Left lobe of liver (tissue), 2 donors: ENCODE measurements at regions not wholly inside any gene's neighbourhood (a gene's known extent, or its start where the extent isn't known, plus 50 kb on each side); places are given as distances from the start of the nearest gene placed in this dataset.
"Not testable (repeated sequence)": the region's sequence is repeated elsewhere in the genome, so short reads cannot be mapped to it uniquely, and the experiment has no call there.

Source experiments
- ATAC-seq: fragments of 200-7000 bp; cut with Tn5 transposase; one replicate; pipeline ENCODE4 v1.9.1; 2020; ENCODE audit warnings: mild to moderate bottlenecking, moderate library complexity
- DNase-seq: peaks from one replicate; pipeline ENCODE4 v3.0.0-alpha.2; 2020; ENCODE audit warnings: low spot score
- donor health status: DM: no; HTN: no; CAD: no; lungs with moderate emphysema.
- donor health status: DM: no; HTN: yes; CAD: no.

DNA sequence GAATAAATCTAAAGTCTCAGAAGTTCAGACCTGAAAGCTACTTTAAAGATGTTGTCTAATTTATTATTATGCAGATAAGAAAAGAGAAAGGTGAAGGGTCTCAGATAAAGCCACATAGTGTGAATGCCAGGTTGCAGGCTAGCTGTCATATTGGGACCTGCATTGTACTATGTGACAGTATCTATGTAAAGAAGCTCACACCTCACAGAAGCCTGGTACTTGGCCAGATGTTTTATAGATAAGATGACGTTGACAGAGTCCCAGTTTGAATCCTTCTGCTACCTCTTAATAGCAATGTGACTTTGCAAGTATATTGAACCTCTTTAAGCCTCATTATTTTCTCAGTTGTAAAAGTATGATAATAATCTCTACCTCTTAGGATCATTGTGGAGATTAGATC, 227.0 kb downstream of the SPRY1 start:
- ATAC-seq = no peak
- DNase-seq = no peak

DNA sequence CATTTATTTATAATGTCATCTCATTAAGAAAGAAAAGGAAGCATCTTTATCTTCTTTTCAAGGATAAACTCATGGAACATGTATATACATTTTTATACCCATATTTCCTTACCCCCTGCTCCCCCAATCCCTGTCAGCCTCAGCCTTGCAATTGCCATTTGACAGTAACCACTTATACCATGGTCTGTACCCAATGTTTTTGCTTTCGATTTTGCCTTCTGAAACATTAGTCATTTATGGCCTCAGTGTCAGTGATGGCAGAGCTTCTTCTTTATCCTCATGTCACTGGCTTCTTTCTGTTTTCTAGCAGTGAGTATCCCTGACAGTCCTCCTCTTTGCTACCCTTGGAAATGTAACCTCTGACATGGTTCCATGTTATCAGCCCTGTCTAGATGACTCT, 228.4 kb downstream of the SPRY1 start:
- DNase-seq (no peak), ATAC-seq (no peak)

DNA sequence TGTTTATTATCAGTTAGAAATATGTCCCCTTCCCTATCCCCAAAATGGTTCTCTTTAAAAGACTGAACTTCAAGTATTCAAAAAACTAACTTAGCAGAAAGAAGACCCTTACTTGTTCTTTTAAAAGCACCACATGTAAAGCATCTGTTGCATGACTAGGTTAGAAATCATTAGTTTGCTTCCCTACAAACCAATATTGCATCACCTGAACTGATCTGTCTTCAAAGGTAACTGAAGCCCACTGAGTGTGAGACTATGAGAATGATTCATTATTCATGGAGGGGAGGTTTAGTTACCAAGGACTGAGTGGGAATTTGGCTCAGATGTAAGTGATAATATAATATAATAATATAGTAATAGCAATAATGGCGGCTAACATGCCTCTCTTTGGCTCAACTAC, 231.7 kb downstream of the SPRY1 start:
- no peak for DNase-seq
- ATAC-seq = no peak

DNA sequence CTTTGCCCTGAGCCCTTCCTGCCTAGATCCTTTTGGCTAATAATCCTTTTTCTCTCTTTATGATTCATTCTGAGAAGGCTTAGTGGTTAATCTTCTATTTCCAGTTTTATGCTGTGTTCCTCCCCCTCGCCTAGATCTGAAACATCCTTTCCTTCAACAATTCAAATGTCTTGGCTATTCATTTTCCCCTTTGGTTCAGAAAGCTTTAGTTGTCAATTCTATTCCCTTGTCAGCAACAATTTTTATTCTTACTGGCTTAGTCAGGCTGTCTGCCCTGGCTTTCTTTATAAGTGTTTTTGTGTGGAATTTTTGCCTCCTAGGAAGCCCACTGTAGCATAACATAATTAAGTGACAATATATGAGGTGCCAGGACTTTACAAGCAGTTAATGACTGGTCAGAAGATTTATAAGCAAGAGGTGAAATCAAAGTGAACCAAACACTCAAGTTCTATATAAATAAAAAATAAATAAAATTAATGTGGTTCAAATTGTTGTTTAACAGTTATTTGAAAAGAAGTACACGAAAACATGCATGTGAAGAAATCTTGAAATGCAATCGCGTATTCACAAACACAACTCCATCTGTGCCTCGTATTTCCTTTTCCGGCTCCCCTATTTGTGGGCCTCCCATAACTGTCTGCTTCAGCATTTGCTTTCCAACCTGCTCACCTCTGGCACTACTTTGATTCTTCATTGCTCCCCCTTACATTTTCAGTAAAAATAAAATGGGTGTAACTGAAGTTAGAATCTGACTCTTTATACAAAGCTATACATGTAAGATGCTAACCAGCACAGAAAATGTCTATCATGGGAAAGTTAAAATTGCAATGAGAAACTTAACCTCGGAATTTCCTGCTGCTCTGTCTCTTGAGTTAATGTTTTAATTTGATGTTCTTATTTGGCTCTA, 235.4 kb downstream of the SPRY1 start:
- DNase-seq (no peak), ATAC-seq (no peak)

DNA sequence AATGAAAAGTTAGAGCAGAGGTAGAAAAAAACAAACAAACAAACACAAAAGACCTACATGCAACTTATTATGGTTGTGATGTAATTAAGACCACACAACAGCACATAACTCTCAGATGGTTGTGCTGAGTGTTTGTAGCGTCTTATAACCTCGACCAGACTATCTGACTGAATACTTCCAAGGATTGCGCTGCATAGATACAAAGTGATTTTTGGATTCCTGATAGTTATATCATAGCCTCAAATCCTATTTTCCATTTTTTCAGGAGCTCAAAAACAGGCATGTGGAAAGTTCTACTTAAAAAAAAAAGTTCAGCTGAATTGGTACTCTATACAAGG, 236.1 kb downstream of the SPRY1 start:
- ATAC-seq (no peak), DNase-seq (no peak)

DNA sequence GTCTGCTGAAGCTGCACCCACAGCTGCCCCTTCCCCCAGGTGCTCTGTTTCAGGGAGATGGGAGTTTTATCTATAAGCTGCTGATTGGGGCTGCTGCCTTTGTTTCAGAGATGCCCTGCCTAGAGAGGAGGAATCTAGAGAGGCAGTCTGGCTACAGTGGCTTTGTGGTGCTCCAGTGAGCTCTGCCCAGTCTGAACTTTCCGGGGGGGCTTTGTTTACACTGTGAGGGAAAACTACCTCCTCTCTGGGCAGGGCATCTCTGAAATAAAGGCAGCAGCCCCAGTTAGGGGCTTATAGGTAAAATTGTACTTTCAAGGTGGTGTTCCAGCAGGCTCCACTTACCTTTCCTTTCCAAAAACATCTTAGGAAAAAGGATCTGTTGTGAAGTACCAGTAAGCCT, 242.2 kb downstream of the SPRY1 start:
- DNase-seq = no peak
- ATAC-seq = no peak

DNA sequence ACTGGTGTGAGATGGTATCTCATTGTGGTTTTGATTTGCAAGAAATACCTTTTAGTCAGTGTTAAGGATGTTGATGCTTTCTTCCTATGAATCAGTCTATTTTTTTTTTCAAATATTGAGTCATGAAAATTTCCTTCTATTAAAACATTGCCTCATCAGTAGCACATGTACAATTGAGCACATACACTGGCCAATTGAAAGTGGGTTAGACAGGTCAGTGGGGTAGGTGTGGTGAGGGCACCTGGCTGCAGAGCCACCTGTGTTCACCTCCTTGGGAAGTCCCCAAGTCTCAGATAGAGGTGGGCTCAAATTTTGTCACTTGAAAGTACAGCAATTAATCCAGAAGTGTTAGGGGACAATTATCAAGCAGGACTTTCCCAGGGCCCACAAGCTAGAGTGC, 243.7 kb downstream of the SPRY1 start:
- DNase-seq (no peak), ATAC-seq (no peak)

DNA sequence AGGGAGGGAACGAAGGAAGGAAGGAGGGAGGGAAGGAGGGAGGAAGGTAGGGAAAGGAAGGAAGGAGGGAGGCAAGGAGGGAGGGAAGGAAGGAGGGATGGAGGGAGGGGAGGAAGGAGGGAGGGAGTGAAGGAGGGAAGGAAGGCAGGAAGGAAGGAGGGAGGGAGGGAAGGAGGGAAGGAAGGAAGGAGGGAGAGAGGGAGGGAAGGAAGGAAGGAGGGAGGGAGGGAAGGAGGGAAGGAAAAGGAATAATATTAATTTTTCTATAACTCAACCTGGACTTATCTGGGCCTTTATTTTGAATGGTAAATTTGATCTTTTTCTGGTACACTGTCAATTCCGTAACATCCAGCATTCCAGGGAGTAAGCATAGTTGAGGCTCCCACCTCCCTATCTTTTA, 244.2 kb downstream of the SPRY1 start:
- DNase-seq (no peak), ATAC-seq (no peak)

DNA sequence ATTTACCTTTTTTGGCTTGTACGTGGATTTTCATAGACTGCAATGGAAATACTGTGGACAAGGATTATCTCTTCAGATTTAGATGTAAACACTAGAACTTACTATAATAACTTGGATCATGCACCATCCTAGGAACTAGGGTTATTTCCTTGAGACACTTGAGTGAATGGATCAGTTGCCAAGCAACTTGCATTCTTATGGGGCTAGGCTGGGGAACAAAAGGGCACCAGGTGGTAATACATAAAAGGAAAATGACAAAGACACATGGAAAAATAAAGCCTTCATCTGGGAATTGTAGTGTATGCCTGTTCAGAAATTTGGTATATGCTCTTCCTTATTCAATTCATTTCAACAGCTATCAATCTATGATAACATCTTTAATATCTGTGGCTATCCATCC, 247.1 kb downstream of the SPRY1 start:
- ATAC-seq (no peak), DNase-seq (no peak)

DNA sequence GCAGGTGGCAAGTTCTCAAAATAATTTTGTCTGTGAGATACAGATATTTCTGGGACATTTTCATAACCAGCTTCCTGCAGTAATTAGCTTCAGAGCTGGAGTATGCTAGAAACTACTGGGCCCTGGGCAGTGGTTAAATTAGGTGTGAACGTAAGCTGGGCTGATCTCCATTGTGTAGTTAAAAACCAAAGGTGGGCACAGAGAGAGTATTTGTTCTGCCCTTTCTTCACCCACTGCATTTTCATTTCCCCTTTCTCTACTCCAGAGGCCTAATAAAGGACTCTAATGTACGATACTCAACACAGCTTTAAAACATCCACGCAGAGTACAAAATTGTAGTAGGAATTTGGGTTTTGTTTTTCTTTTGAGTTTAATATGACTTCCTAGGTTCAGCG, 252.7 kb downstream of the SPRY1 start:
- ATAC-seq (no peak), DNase-seq (no peak)

DNA sequence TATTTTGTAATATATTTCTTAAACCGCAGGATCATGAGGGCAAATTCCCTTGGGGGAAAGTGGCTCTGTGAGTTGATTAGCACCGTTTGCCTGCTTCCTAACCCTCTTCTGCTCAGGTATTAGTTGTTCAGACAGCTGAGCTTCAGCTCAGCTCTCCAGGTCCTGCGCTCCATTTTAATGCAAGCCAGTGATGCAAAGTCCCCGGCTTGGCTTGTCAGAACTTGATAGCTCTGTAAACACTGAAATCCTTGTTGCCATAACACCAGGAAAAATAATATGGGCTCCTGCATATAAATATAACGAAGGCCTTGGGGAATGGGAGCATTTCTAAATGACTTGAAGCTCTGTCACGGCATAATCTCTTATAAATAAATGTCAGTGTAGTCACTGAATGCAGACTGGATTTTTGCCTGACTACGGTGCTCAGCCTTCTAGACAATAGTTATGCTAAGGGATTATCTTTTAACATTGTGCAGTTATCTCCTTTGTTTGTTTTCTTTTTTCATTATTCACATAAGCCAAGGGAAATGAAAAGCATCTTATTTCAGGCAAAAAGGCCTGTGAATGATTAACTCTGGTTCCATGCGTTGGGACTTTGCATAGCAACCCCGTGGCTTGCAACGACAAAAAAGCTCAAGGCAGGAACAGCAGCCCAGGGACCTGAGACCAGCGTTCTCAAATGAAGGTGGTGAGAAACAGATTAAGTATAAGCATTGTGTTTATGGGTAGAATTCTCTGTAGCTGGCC, 253.2 kb downstream of the SPRY1 start:
- DNase-seq (no peak), ATAC-seq (peak; percentile 90)

DNA sequence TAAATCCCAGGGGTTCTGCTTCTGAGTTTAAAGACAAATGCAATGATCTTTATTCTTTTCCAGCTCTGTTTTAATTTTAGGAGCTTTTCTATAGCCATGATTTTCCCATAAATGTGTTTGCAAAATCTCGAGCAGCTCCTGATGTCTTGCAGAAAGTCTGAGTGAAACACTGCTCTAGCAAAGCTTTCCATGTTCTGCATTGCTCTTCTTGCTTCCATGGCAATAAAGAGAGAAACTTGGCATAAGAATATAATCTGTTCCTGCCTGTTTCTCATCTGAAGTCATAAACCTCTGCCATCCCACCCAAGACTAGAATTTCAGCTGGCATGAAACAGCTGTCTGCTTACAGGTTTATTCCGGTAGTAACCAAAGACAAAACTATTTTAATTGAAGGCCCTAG, 254.5 kb downstream of the SPRY1 start:
- no peak for ATAC-seq
- no peak for DNase-seq

DNA sequence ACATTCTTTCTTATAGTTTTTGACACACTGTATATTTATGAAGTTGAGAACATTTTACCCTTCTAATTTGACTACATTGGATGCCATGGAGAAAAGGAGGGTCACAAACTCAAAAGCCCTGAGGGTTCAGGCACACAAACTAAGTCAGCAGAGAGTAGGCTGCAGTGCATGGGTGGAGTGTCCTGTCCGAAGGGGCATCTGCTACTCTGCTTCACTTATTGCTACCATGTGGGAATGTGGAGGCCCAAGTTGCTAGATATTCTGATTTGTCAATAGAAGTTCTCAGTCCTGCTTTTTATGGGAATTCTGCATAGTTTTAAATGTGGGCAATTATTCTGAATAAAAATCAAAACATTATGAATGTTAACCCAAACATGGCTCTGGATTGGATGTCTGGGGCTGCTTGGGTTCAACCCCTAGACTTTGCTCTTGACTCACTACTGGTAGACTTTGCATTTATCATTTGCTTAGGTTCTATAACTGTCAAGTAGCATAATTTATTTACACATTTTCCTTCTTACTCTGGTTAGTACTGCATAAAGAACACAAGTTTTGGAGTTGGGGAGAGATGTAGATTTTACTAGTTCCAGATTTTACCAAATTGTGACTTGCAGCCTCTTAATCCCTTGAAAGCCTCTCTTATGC, 255.1 kb downstream of the SPRY1 start:
- ATAC-seq = no peak

DNA sequence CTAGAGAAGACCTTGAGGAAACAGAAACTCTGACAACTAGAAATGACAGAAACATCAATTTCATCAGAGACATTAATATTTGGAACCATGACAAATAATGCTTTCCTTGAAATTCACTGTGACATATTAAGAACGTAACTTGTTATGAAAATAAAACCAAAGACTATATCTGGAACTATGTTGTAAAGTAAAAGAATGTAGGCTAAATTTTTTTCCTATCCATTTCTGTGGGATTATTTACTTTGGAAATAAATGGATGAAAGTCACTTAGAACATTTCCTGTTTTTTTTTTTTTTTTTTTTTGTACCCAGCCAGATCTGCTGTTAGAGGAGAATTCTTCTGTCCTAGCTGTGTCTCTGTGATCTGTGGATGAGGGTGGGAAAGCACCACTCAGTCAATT, 255.9 kb downstream of the SPRY1 start:
- no peak for ATAC-seq

More for the DNA sequence above, 255.1 kb downstream of the SPRY1 start:
- no peak for DNase-seq

DNA sequence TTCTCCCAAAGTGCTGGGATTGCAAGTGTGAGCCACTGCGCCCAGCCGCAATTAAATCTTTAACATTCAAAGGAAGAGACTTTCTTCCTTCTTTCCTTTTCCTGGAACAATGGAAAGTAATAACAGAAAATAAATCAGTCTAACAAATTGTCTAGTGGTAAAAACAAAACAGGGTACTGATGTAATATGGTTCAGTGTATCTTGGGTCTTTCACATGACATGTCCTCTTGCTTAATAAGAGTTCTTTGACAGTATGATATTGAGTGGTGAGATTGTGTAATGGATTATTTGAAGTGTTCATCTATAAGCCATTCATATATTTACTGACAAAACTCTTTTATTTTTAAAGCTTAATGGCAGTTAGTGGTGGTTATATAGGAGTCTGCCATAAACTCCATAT, 256.6 kb downstream of the SPRY1 start:
- ATAC-seq = no peak
- no peak for DNase-seq

More for the DNA sequence above, 255.9 kb downstream of the SPRY1 start:
- DNase-seq = no peak

DNA sequence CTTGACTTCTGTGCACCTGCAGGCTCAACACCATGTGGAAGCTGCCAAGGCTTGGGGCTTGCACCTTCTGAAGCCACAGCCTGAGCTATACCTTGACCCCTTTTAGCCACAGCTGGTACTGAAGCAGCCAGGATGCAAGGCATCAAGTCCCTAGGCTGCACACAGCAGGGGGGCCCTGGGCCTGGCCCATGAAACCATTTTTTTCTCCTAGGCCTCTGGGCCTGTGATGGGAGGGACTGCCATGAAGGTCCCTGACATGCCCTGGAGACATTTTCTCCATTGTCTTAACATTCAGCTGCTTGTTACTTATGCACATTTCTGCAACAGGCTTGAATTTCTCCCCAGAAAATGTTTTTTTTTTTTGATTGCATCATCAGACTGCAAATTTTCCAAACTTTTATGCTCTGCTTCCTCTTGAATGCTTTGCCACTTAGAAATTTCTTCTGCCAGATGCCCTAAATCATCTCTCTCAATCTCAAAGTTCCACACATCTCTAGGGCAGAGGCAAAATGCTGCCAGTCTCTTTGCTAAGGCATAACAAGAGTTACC, 260.2 kb downstream of the SPRY1 start:
- DNase-seq, ATAC-seq: not testable (repeated sequence)

DNA sequence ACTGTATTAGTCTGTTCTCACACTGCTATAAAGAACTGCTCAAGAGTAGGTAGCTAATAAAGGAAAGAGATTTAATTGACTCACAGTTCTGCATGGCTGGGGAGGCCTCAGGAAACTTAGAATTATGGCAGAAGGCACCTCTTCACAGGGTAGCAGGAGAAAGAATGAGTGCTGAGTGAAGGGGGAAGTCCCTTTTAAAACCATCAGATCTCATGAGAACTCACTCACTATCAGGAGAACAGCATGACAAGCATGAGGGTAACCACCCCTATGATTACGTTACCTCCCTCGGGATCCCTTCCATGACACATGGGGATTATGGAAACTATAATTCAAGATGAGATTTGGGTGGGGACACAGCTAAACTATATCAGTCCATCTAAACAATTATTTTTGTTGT, 261.0 kb downstream of the SPRY1 start:
- not testable (repeated sequence) for DNase-seq, ATAC-seq

DNA sequence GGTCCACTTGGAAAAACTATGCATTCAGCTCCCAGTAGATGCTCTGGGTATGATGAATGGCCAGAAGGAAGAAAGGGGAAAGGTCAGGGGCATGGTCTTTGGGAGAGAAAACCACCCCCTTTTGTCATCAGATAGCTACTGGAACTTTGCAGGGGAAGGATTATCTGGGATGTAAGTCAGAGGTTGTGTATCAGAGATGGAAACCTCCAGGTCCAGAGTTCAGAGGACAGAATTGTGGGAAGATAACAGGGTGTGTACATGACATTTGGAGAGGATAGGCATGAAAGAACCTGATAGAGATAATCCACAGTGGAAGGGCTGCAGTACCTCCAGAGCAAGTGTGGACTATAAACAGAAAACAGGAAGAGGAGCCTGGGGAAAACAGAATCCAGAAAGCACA, 262.7 kb downstream of the SPRY1 start:
- ATAC-seq = no peak

DNA sequence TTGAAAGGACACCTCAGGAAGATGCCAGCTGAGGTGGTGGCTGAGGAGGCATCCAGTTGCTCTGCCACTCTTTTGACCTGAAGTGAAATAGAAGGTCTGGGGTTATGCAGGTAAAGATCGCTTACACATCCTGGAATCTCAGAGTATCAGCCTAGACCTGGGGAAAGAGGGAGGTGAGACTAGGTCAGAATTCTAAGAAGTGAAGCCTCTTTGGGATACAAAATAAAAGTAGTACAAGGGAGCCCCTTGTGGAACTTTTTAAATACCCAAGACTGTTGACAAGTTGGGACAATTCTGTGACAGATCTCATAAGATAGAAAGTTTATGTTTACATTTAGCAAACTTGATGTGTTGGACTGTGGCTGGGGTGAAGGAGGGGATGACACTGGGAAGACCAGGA, 263.1 kb downstream of the SPRY1 start:
- no peak for DNase-seq
- peak; percentile 53 for ATAC-seq

More for the DNA sequence above, 262.7 kb downstream of the SPRY1 start:
- no peak for DNase-seq

DNA sequence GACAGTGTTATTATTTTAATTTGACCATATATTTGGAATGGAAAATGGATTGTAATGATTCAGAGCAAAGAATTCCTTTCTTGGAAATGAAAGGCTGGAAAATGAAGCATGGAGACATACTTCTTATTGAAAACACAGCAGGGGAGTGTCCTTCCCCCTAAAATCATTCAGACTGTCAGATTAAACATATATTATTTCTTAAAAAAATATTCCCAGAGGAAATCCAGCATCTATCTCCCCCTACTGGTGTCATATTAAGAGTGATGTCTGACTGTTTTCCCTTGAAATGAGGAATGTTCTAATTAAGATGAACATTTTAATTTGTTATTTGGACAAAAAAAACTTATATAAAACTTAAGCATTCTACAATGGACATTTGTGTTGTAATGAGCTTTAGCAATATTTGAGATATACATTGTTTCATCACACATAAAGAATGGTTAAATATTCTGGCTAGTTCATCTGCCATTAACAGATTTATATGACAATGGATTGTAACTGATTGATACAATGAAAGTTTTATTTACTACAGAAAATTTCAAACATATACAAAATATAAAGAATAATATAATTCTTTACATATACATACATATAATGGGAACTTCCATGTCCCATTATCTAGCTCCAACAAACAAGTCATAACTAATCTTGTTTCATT, 264.6 kb downstream of the SPRY1 start:
- ATAC-seq (peak; percentile 49), DNase-seq (no peak)

DNA sequence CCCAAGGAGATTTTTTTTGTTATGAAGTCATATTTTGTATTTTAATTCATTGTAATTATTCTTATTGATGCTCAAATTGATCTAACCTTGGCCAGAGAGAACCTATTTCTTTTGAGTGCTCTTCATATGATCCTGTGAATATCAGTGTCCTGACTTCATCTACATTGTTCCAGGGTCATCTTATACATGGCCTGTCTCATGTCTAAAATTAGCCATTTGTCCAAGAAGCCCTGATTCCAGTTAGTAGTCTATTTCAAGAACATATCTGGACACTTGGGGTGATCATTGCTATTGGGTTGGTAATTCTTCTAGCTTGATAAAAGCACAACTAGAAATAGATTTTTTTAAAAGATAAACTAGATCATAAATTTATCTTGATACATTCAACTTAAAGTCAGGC, 266.2 kb downstream of the SPRY1 start:
- ATAC-seq (no peak), DNase-seq (no peak)
